Stimulated activated CD8-positive, alpha-beta memory T cell treated with anti-CD3 and anti-CD28 coated beads, Interleukin-4, amount 100 ng/mL, for 4 hours (primary cell): ENCODE measurements at regions not wholly inside any gene's neighbourhood (a gene's known extent, or its start where the extent isn't known, plus 50 kb on each side); places are given as distances from the start of the nearest gene placed in this dataset.
A peak's percentile ranks its signal among the peaks of the same experiment; 100 is the strongest.
"Not testable (repeated sequence)": the region's sequence is repeated elsewhere in the genome, so short reads cannot be mapped to it uniquely, and the experiment has no call there.

Source experiments
- DNase-seq, 2 donors: peaks; one replicate each; pipeline ENCODE4 v3.0.0-alpha.2; 2020; ENCODE audit warnings: low read depth in 2 of 2, low spot score in 1 of 2

DNA sequence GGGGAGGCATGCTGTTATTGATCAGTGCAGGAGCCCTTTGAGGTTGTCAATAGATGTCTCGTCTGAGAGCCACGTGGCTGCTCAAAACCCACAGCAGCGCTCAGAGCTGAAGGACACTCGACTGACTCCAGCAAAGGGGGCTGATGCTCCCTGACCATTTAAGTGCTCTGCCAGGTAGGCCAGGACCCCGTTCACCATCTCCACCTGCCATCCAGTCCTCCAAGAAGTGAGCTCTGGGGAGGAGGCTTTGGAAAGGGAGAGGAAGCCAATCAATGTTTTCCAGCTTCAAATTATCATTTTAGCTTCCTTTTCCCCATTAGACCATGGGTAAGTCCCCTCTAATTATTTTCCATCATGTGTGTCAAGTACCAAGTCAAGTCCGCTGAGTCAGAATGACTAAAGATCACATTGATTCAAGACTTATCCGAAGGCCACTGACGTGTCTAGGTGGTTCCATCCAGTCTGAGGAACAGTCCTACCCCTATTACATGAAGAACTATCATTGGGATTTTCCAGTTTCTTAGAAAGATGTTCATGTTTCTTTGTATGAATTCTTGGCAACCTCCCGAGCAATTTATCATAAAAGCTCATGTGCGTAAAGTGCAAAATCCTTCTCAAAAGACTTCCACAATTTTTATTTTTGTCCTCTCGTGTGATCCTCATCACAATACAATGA, 302.6 kb upstream of the LYZL1 start:
- DNase-seq, result no peak

DNA sequence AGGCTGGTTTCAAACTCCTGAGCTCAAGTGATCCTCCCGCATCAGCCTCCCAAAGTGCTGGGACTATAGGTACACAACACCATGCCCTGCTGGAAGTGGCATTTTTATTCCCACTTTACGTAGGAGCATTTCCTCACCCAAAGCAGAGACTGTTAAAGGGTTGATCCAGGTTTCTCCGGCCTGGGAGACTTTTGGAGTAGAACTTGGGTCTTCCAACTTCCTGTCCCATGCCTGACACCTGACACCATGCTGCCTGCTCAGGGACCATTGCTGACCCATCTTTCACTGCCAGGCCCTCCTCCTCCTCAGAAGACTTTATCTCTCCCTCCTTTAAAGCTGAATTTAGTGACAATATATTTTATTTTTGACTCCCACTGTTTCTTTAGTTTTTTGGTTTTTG, 302.0 kb upstream of the LYZL1 start:
- DNase-seq, result no peak

DNA sequence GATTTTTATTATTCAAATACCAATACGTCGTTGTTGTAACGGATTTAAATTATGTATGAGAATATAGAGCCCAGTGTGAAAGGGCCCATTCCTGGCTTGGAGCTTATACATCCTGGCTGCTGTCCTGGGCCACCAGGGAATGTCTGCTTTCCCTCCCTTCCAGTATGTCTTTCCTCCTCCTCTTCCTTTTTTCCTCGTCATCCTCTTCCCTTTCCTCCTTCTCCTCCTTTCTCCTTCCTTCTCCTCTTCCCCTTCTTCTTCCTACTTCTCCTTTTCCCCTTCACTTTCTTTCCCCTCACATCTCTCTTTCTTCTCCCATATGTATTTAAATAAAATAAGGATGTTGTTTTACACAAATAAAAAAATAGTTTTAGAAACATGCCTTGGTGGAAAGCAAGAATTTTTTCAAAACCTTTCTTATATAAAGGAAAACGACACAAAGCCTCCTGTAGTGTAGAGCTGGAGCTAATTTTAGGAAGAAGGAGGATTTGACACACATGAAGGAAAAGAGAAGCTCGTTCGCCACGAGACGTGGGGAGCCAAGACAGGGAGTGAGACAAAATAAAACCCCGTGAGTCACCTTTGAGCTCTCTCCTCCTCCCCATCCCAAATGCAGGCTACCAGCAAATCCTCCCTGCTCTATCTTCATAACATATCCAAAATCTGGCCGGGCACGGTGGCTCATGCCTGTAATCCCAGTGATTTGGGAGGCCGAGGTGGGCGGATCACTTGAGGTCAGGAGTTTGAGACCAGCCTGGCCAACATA, 301.1 kb upstream of the LYZL1 start:
- DNase-seq, result no peak

DNA sequence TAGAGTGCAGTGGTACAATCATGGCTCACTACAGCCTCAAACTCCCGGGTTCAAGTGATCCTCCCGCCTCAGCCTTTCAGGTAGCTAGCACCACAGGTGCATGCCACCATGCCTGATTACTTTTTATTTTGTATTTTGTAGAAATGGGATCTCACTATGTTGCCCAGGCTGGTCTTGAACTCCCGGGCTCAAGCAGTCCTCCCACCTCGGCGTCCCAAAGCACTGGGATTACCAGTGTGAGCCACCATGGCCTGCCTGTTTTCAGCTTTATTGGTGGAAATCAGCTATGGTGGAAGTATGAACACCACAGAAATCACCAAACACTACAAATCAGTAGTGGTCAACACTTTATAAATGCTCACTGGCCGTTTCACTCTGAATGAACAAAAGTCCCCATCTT, 299.9 kb upstream of the LYZL1 start:
- DNase-seq, result no peak

DNA sequence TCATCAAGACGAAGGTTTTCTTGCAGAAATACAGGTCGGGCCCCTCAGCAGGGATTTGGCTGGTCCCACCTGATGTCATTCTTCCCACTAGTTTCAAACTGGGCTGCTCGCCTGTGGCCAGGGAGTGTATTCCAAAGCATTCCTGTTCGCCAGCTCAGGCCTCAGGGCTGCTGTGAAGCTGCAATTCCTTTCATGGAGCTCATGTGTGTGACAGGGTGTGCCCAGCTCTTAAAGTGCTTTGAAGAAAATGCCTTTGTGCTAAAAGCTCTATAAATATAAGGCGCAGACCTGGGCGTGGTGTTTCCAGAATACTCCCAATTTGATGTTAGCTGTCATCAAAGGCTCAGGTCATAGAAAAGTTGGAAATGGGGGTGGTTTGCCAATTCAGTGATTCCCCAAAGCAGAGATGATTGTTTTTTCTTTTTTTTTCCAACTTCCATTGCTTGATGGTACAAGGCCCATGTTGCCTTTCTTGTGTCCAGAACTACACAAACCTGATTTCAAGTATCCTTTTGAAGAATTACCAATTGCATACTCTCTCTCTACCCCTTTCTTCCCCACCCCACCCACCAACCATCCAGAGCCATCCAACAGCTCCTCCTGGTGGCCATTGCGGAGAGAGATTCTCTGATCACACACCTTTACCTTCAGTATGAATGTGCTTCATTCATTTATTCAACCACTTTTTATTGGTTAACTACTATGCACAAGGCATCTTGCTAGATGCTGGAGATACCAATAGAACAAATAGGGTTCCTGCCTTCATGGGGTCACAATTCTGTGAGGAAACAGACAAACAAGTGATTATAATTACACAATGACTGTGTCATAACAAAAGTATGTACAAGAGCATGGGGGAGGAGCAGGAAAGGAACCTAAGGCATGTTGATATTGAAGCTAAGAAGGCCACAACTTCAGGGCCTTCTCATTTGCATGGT, 297.3 kb upstream of the LYZL1 start:
- DNase-seq, result peak in 1 of 2 donors; percentile 1

DNA sequence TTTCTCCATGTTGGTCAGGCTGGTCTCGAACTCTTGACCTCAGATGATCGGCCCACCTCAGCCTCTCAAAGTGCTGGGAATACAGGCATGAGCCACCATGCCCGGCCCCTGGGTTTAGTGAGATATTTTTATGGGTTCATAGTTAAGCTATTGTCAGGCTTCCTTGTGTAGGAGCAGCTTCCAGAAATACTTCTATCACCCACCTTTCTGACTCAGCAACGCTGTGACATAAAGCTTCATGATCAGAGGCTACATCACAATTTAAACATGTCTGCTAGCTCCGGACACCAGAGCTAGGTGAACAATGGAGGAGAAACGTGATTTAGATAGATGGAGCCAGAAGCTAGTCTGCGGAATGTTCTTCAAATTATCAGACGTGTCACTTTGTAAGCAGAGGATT, 295.8 kb upstream of the LYZL1 start:
- DNase-seq, result no peak

DNA sequence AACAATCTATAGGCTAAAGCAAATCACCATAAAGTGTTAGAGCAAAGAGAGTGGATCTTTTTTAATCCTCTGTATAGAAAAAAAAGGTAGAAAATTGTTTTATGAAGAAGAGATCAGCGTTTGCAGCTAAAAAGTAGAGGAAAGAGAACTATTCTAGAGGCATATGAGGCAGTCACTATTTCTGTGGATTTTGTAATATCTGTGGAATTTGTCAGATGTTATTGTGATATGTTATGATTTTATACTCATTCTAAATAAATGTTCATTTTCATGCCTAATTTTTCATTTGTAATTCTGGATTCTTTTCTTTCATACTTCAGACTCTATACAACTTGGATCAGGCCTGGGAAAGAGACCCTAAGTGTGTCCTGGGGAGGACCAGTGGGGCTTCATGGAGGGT, 295.0 kb upstream of the LYZL1 start:
- DNase-seq, result no peak

DNA sequence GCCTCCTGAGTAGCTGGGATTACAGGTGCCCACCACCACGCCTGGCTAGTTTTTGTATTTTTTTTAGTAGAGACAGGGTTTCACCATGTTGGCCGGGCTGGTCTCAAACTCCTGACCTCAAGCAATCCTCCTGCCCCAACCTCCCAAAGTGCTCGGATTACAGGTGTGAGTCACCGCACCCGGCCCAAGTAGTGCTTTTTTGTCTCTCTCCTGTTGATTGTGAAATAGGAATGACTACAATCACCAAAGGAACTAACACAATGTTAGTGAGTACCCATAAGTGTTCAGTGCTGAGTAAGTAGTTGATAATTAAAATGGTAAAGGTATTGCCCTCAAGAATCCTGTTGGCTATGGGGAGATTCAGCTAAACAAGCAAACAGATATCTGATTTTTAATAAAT, 294.1 kb upstream of the LYZL1 start:
- DNase-seq, result not testable (repeated sequence)

DNA sequence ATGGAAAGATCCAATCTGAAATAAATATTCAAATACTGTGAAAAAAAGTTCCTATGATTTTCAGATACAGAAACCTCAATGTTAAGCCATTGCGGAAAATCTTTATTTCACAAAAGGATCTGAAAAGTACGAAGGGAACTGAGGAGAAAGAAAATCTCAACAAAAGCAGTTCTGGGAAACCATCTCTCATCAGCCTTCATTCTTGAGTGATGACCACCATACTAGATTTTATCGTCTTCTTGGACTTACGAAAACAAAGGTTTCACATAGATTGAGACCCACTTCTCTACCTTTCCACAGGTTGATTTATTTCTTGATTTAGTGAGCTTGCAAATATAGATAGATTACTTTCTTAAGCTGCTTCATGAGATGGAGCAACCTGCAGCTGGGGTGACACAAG, 293.4 kb upstream of the LYZL1 start:
- DNase-seq, result no peak

DNA sequence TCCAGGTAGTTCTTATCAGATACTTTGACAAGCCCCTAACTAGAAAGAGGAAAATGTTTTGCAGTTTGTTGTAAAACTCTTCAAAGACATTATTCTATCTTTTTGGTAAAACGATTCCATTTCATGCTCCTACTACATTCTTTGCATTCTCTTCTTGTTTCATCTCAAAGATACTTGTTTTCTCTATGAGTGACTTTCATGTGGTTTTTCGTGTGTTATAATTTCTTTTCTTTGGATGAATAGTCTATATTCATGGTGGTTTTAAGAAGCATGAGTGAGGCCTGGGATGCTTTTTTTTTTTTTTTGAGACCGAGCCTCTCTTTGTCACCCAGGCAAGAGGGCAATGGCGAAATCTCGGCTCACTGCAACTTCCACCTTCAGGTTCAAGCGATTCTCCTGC, 292.5 kb upstream of the LYZL1 start:
- no peak for DNase-seq

DNA sequence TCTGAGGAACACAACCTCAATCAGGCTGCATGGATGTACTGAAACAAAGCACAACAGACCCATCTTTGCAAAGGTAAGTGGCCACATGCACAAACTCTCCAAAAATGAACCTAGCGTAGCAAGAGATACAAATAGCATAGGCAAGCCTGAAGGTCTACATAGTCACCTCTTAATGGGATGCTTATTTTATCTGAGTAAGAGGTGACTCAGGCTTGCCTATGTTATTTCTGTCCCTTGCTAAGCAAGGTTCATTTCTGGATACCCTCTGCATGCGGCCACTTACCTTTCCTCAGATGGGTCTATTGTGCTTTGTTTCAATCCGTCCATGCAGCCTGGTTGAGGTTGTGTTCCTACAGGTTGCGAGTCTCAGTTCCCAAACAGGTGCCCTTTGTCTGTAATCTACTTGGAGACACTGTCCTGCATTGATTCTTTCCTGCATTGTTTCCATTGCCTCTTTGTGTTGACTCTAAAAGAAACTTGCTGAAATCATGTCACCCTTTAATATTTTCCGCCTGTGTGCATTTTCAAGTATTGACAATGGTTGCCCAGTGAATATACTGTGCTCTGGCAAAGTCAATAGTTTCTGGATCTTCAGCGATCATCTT, 291.8 kb upstream of the LYZL1 start:
- no peak for DNase-seq

DNA sequence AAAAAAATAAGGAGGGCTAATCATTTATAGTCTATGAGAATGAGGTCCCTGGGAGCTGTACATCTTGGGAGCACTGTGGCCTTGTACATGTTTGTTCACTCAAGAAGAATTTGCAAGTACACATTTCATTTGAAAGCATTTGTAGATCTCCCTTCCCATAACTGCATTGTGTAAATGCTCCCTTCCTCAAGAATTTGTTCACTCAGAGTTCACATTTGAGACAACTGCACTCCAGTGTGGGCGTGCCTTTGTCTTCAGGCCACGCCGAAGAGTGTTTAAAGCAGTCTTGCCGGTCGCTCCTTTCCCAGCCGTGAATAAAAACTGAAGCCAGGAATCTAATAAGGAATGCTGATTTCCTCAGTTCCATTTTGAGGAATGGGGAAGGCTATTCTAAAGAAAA, 291.1 kb upstream of the LYZL1 start:
- DNase-seq, result no peak

DNA sequence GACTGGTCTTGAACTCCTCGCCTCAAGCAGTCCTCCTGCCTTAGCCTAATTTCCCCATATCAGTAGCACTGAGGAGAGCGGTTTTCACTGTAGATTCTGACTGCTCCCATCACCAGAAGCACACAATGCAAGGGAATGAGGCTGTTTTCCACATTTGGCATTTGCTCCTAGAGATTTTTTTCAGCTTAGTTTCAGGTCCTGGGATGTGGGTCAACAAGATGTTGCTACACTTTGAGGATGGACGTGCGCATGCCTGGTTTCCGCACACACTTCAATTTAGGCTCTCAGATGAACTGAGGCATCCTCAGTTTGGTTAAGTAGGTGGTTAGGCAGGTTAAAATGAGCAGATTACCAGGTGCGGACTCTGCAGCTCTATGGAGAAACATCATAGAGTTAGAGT, 287.1 kb upstream of the LYZL1 start:
- no peak for DNase-seq

DNA sequence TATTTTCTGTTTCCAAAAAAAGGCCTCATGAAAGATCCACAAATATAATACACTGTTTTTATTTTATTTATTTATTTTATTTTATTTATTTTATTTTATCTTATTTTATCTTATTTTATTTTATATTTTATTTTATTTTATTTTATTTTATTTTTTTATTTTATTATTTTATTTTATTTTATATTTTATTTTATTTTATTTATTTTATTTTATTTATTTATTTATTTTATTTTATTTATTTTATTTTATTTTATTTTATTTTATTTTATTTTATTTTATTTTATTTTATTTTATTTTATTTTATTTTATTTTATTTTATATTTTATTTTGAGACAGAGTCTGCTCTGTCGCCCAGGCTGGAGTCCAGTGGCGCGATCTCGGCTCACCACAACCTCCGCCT, 285.9 kb upstream of the LYZL1 start:
- not testable (repeated sequence) for DNase-seq

DNA sequence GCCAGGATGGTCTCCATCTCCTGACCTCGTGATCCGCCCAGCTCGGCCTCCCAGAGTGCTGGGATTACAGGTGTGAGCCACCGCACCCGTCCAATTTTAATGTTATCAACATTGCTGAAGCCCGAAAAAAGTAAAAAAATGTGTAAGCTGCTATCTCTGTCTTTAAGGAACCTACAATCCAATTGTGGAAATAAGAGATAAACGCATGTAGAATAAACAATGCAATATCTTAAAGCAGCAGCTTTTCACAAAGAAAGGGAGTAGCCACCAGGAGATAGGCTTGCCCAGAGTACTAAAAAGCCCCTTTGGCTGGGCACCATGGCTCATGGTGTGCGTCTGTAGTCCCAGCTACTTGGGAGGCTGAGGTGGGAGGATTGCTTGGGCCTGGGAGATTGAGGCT, 282.9 kb upstream of the LYZL1 start:
- no peak for DNase-seq

DNA sequence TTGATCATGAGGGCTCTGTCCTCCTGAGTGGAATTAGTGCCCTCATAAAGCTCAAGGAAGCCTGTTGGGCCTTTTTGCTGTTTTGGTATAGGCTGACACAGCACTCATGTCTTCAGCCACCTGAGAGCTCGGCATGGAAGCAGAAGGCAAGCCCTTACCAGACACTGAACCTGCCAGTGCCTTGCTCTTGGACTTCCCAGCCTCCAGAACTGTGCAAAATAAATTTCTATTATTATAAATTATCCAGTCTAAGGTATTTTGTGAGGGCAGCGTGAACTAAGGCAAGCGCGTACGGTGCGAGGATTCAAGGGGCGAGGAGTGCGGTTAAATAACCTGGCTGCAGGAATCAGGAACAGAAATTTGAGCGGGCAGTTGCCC, 281.5 kb upstream of the LYZL1 start:
- DNase-seq, result no peak

DNA sequence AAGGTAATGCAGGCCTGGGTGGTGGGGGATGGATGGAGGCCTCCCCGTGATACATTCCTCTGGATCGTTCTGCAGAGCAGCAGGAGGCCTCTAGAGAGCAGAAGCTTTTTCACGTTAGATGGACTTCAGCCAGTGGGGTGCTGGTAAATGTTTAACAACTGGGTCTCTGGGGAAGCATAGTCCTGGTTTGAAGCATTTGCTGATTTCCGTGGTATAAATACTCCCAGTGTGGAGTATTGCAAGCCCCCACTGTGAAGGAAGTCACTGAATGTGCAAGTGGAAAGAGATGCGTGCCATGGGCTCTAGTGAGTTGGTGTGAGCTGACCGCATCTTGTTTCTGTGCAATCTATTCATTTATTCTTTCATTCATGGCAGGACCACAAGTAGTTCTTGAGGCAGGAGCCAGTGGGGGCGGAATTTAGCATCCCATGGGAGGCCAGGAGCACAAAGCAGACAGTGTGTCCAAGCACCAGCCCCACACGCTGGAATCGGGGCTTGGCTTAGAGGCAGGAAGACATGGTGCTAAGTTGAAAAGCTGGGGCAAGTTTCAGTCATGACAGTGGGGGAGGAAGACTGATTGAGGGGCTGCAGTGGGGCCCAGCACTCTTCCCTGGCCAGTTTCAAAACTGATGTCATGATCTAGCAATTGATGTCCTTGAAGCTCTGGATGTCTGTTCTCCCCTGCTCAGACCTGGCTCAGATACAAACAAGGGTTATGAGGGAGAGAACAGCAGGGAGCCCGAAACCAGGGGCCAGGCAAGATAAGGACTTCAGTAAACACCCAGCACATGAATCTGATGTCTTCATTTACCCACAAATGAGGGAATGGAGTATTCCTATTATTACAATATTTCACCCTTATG, 280.9 kb upstream of the LYZL1 start:
- DNase-seq, result no peak

DNA sequence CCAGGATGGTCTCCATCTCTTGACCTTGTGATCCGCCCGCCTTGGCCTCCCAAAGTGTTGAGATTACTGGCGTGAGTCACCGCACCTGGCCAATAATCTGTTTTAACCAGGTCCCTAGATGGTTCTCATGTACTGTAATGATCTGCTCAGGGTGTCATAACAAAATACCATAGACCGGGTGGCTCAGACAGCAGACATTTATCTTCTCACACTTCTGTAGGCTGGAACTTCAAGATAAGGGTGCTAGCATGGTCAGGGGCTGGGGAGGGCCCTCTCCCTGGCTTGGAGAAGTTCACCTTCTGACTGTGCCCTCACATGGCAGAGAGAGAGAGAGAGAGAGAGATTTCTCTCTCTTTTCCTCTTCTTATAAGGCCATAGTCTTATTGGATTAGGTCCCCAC, 279.4 kb upstream of the LYZL1 start:
- DNase-seq, result no peak

DNA sequence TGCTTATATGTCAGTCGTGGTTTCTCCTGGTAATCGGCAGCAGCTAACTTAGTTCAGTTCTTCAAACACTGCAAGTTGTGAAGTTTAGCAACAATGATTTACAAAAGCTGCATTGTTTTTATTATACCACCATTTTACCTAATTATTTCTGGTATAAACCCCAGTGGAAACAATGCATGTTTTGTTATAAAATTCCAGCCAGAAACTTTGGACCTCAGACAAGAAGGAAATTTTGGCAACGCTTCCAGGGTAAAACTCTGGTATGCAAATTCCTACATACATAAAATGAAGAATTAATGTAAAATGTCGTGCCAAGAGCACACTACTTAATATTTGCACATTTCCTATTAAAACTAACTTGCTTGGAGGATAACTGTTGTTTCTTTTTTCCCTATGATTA, 277.4 kb upstream of the LYZL1 start:
- DNase-seq, result no peak

DNA sequence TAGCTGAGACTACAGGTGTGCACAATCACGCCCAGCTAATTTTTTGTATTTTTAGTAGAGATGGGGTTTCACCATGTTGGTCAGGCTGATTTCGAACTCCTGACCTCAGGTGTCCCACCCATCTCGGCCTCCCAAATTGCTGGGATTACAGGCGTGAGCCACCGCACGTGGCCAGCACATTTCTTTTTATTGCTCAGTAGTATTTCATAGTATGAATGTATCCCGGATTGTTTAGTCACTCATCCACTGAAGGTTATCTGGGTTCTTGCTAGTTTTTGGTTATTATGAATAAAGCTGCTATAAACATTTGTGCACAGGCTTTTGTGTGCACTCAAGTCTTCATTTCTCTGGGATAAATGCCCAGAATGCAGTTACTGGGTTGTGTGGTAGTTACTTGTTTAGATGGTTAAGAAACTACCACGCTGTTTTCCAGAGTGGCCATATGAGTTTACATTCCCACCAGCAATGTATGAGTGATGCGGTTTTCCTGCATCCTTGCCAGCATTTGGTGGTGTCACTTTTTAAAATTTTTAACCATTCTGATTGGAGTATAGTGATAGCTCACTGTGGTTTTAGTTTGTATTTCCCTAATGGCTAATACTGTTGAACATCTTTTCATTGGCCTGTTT, 275.8 kb upstream of the LYZL1 start:
- no peak for DNase-seq
